ENCODE measurements at regions not wholly inside any gene's neighbourhood (a gene's known extent, or its start where the extent isn't known, plus 50 kb on each side); places are given as distances from the start of the nearest gene placed in this dataset.
"Not testable (repeated sequence)": the region's sequence is repeated elsewhere in the genome, so short reads cannot be mapped to it uniquely, and the experiment has no call there.

DNA sequence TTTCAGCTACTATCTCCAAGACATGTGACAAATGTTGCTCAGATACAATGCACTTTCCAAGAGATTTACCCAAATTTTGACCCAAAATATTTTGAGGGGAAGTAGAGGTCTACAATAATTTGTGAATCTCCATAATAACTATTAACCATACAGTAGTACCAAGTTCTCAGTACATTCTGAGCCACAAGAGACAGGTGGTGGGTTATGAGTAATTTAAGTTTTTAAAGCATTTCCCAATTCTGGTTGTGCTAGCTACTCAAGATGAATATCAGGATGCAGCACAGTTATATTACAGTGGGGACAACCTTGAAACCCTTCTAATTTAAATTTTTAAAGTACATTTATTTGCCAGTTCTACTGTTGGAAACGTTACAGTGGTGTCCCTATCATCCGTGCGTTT, 92.2 kb upstream of the MITF start:
- TF ChIP-seq, protein P1, sequence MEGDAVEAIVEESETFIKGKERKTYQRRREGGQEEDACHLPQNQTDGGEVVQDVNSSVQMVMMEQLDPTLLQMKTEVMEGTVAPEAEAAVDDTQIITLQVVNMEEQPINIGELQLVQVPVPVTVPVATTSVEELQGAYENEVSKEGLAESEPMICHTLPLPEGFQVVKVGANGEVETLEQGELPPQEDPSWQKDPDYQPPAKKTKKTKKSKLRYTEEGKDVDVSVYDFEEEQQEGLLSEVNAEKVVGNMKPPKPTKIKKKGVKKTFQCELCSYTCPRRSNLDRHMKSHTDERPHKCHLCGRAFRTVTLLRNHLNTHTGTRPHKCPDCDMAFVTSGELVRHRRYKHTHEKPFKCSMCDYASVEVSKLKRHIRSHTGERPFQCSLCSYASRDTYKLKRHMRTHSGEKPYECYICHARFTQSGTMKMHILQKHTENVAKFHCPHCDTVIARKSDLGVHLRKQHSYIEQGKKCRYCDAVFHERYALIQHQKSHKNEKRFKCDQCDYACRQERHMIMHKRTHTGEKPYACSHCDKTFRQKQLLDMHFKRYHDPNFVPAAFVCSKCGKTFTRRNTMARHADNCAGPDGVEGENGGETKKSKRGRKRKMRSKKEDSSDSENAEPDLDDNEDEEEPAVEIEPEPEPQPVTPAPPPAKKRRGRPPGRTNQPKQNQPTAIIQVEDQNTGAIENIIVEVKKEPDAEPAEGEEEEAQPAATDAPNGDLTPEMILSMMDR (IDR thresholded peaks at IDR 0.05; ENCODE audit: insufficient read depth, low read depth, low read length, missing control alignments) = no peak
- no peak overlapping the region for H3K4me3 ChIP-seq (ENCODE audit: low read depth, low read length)
- DNase-seq (ENCODE audit: low read depth) = no peak

DNA sequence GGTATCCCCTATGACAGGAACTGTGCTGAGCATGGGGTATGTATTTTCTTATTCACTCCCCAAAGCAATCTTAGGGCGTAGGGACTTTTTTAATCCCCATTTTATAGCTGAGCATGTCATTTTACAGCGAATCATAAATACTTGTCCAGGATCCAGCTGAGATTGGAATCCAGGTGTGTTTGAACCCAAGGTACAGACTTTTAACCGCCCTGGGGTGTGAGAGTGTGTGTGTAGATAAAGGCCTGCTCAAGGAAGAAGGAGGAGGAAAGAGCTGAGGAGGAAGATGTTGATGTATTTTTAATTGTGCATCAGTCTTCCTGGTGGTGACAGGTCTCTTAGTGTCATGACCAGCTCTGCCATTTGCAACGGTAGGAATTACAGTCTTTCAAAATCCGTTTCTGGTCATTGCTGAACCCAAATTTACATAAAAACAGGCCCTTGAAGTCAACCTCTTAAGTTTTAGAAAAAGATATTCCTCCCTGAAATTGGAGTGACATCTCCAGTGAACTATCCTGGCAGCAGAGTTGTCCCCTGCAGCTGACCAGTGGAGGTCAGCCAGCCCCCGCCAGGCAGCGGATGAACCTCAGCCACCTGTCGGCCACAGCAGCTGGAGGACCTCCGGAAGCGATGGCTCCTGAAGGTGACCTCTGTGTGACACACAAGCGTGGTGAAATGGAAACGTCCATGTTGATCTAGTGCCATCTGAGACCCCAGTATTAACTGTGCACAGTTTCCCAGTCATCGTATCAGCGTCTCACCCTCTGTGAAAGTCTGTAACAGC, 92.8 kb upstream of the MITF start:
- TF ChIP-seq, protein P1 (IDR thresholded peaks at IDR 0.05; ENCODE audit: insufficient read depth, low read depth, low read length, missing control alignments) = no peak
- DNase-seq (ENCODE audit: low read depth) = no peak
- no peak overlapping the region for H3K4me3 ChIP-seq (ENCODE audit: low read depth, low read length)

DNA sequence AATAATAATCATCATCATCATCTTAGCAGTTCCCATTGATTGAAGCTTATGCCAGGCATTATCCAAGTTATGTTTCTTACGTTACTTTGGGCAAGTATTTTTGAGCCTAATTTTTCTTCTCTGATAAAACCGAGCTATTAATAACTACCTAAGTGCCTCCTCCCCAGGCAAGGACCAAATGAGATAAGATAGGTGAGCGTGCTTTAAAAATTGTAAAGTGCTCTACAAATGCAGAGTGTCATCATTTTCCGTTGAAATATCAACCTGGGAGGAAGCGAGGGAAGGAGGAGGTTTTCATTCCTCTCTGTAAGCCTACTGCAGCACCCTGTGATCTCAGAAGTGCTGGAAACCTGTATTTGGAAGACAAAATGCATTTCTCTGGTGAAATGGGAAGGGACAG, 96.7 kb upstream of the MITF start:
- TF ChIP-seq, protein P1 (IDR thresholded peaks at IDR 0.05; ENCODE audit: insufficient read depth, low read depth, low read length, missing control alignments) = no peak
- no peak for DNase-seq (ENCODE audit: low read depth)
- no peak overlapping the region for H3K4me3 ChIP-seq (ENCODE audit: low read depth, low read length)

DNA sequence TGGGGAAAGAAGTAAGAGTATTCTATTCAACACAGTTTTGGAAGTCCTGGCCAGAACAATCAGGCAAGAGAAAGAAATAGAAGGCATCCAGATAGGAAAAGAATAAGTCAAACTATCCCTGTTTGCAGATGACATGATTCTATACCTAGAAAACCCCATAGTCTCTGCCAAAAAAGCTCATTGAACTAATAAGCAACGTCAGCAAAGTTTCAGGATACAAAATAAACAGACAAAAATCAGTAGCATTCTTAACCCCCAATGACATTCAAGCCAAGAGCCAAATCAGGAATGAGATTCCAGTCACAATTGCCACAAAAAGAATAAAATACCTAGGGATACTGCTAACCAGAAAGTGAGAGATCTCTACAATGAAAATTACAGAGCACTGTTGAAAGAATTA, 99.4 kb upstream of the MITF start:
- H3K4me3 ChIP-seq (ENCODE audit: low read depth, low read length) = no peak overlapping the region
- TF ChIP-seq, protein P1 (IDR thresholded peaks at IDR 0.05; ENCODE audit: insufficient read depth, low read depth, low read length, missing control alignments) = no peak
- no peak for DNase-seq (ENCODE audit: low read depth)

DNA sequence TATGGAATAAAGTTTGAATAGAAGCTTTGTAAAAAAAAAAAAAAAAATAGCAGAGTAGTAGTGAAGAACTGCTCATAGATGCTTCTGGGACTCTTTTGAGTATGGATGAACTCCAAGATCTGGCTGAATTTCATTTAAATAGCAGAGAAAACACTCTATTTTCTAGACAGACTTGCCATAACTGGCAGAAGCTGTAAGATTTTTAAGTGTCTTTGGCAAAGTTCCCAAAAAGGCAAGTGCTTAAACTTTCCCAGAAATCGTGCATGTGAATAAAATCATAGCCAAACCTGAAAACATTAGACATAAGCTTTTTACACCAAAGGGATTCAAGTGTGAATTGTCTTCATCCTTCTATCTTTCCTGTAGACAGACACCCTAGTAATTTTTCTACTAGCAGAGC, 110.3 kb upstream of the MITF start:
- TF ChIP-seq, protein P1 (IDR thresholded peaks at IDR 0.05; ENCODE audit: insufficient read depth, low read depth, low read length, missing control alignments) = no peak
- no peak overlapping the region for H3K4me3 ChIP-seq (ENCODE audit: low read depth, low read length)
- no peak for DNase-seq (ENCODE audit: low read depth)

DNA sequence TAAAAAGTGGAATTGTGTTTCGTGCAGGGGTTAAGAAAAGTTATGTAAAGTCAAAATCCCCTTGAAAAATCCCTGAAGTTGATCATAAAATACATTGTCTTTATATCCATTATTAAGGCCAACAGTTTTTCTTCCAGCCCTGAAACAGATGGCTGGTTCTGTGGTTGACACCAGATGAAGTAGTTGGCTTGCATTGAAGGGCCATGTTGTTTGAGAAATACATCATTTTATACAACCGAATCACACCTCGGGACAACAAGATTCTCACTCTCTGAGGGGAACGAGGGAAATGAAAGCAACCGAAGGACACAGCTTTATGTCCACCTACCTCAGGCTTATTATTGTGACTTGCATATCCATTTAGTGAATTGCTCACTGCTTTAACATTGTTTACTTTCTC, 126.0 kb upstream of the MITF start:
- TF ChIP-seq, protein P1 (IDR thresholded peaks at IDR 0.05; ENCODE audit: insufficient read depth, low read depth, low read length, missing control alignments) = no peak
- H3K4me3 ChIP-seq (ENCODE audit: low read depth, low read length) = no peak overlapping the region
- DNase-seq (ENCODE audit: low read depth) = no peak

DNA sequence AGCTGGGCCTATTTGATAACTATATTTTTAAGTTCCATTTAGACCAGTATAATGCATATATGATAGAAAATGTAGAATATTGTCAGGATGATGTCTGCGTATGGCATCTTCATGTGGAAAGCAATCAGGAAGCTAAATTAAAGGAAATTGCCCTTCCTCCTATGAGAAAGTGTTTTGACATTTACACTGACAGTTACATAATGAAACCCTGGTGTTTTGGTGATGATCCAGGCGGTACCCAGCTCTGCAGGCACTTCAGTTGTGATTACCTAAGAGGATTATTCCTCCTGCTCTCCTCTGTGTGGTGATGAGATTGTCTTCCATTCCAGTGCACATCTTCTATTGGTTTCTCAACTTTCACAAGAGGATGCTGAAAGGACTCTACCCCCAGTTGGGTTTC, 126.5 kb upstream of the MITF start:
- TF ChIP-seq, protein P1 (IDR thresholded peaks at IDR 0.05; ENCODE audit: insufficient read depth, low read depth, low read length, missing control alignments) = no peak
- peak; percentile 1 for DNase-seq (ENCODE audit: low read depth)
- no peak overlapping the region for H3K4me3 ChIP-seq (ENCODE audit: low read depth, low read length)

DNA sequence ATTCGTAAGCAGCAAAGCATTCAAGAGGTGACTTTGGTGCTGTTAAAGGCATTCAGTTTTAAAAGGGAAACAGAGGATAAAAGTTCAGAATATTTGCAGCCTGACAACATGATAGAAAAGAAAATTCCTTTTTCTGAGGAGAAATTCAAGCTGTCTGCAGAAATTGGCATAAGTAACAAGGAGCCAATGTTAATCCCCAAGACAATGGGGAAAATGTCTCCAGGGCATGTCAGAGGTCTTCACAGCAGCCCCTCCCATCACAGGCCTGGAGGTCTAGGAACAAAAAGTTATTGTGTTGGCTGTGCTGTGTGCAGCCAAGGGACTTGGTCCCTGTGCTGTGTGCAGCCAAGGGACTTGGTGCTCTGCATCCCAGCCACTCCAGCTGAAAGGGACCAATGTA, 129.7 kb upstream of the MITF start:
- H3K4me3 ChIP-seq (ENCODE audit: low read depth, low read length); DNase-seq (ENCODE audit: low read depth): not testable (repeated sequence)
